ENCODE measurements at regions not wholly inside any gene's neighbourhood (a gene's known extent, or its start where the extent isn't known, plus 50 kb on each side); places are given as distances from the start of the nearest gene placed in this dataset.

DNA sequence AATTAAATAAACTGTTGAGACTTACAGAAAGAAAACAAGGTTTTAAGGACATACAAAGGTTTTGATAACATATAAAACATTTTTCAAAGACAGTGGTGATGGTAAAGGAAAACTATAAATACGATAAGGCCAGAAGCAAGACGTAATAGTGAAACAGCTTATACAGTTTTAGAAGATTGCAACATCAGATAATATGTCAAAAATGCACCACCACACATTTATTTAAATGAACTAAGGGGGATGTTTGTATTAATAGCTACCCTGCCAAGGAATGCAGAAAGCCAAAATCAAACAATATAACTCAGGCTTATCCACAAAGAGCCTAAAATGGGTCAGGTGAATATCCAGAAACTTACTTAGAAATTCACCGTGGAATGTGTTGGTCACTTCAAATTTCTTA, 981.6 kb upstream of the FAT3 start:
- Histone ChIP-seq H3K4me1 (0 out of 2 replicates have a peak, but pooled peaks cover 3% of the 10 kb centered on the region), H3K36me3 (ENCODE audit: control insufficient read depth, insufficient read depth, low read length) (no peaks in the 10 kb centered on the region), H3K9me3 (no peaks in the 10 kb centered on the region), H3K4me3 (ENCODE audit: low read depth, low read length) (no peak overlapping the region), H3K27me3 (replicated peaks; ENCODE audit: control insufficient read depth, insufficient read depth, low read length) (no peaks in the 10 kb centered on the region)
- CTCF ChIA-PET = no interaction called here
- Mint-ChIP-seq H3K4me3 (ENCODE audit: unreplicated experiment) (no peak overlapping the region), H3K36me3 (ENCODE audit: insufficient read depth, unreplicated experiment) (no peaks in the 10 kb centered on the region), H3K4me1 (ENCODE audit: low read depth, unreplicated experiment) (no peaks in the 10 kb centered on the region), H3K9me3 (ENCODE audit: unreplicated experiment) (no peaks in the 10 kb centered on the region), H3K27ac (ENCODE audit: unreplicated experiment) (no peak overlapping the region), H3K27me3 (ENCODE audit: insufficient read depth, unreplicated experiment) (no peaks in the 10 kb centered on the region)
- TF ChIP-seq, protein P1, sequence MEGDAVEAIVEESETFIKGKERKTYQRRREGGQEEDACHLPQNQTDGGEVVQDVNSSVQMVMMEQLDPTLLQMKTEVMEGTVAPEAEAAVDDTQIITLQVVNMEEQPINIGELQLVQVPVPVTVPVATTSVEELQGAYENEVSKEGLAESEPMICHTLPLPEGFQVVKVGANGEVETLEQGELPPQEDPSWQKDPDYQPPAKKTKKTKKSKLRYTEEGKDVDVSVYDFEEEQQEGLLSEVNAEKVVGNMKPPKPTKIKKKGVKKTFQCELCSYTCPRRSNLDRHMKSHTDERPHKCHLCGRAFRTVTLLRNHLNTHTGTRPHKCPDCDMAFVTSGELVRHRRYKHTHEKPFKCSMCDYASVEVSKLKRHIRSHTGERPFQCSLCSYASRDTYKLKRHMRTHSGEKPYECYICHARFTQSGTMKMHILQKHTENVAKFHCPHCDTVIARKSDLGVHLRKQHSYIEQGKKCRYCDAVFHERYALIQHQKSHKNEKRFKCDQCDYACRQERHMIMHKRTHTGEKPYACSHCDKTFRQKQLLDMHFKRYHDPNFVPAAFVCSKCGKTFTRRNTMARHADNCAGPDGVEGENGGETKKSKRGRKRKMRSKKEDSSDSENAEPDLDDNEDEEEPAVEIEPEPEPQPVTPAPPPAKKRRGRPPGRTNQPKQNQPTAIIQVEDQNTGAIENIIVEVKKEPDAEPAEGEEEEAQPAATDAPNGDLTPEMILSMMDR (IDR thresholded peaks at IDR 0.05; ENCODE audit: insufficient read depth in 1 of 2, low read depth in 1 of 2, low read length in 1 of 2, severe bottlenecking in 1 of 2, unreplicated experiment in 1 of 2) = no peak
- no TSS peak for BruUV-seq (replicated peaks)
- intact Hi-C loops (cut with micrococcal nuclease; ENCODE audit: unreplicated experiment) = loop anchor here (10.0 kb wide), 2 partner anchors 418 to 608 kb away; no protein-coding TSS in a partner anchor
- DNase-seq = no peak
- POLR2A ChIA-PET = no interaction called here

DNA sequence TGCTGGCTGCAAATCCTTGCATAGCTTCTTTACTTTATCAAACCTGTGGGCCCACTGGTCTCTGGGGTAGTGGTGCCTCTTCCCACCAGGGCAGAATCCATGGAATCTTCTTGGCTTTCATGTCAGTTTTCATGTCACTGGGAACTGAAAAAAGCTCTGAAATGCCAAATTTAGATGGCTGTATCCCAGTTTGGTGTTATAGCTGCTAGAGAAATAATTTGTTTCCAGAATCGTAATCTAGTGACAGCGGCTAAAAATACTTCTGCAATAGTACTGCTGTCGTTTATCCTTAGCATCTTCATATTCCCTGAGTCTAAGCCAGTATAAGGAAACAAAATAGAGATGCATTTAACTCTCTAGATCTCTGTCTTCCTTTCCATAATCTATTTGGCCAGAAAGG, 983.4 kb upstream of the FAT3 start:
- CTCF ChIA-PET = no interaction called here
- Mint-ChIP-seq H3K9me3 (ENCODE audit: unreplicated experiment) (no peaks in the 10 kb centered on the region), H3K36me3 (ENCODE audit: insufficient read depth, unreplicated experiment) (no peaks in the 10 kb centered on the region), H3K4me3 (ENCODE audit: unreplicated experiment) (no peak overlapping the region), H3K27ac (ENCODE audit: unreplicated experiment) (no peak overlapping the region), H3K4me1 (ENCODE audit: low read depth, unreplicated experiment) (no peaks in the 10 kb centered on the region), H3K27me3 (ENCODE audit: insufficient read depth, unreplicated experiment) (no peaks in the 10 kb centered on the region)
- Histone ChIP-seq H3K4me3 (ENCODE audit: low read depth, low read length) (no peak overlapping the region), H3K27me3 (replicated peaks; ENCODE audit: control insufficient read depth, insufficient read depth, low read length) (no peaks in the 10 kb centered on the region), H3K36me3 (ENCODE audit: control insufficient read depth, insufficient read depth, low read length) (no peaks in the 10 kb centered on the region), H3K4me1 (0 out of 2 replicates have a peak, but pooled peaks cover 3% of the 10 kb centered on the region), H3K9me3 (no peaks in the 10 kb centered on the region)
- no TSS peak for BruUV-seq (replicated peaks)
- POLR2A ChIA-PET = no interaction called here
- TF ChIP-seq, protein P1 (IDR thresholded peaks at IDR 0.05; ENCODE audit: insufficient read depth in 1 of 2, low read depth in 1 of 2, low read length in 1 of 2, severe bottlenecking in 1 of 2, unreplicated experiment in 1 of 2) = no peak
- no peak for DNase-seq
- intact Hi-C loops (cut with micrococcal nuclease; ENCODE audit: unreplicated experiment) = loop anchor here (10.0 kb wide), 2 partner anchors 416 to 606 kb away; no protein-coding TSS in a partner anchor

DNA sequence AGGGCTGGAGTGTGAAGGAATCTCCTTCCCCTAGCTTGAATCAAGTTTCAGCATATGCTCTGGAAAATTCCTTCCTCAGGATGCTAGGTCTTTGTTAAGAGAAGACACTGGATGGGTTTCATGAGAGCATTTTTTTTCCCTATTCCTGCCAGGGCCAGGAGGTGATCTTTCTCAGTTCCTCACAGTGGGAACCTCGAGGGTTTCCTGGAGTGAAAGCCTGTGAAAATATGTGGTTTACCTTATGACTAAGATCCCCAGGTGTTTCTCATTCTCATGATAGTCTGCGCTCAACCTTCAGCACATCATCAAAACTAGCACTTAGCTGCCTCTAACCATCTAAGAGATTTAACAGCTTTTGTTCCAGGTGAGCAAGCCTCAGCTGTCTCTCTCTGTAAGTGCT, 985.3 kb upstream of the FAT3 start:
- H3K4me1 ChIP-seq = 0 out of 2 replicates have a peak, but pooled peaks cover 3% of the 10 kb centered on the region
- Mint-ChIP-seq H3K27ac (ENCODE audit: unreplicated experiment) (no peak overlapping the region), H3K27me3 (ENCODE audit: insufficient read depth, unreplicated experiment) (no peaks in the 10 kb centered on the region), H3K36me3 (ENCODE audit: insufficient read depth, unreplicated experiment) (no peaks in the 10 kb centered on the region), H3K4me3 (ENCODE audit: unreplicated experiment) (no peak overlapping the region), H3K9me3 (ENCODE audit: unreplicated experiment) (no peaks in the 10 kb centered on the region), H3K4me1 (ENCODE audit: low read depth, unreplicated experiment) (no peaks in the 10 kb centered on the region)
- TF ChIP-seq, protein P1 (IDR thresholded peaks at IDR 0.05; ENCODE audit: insufficient read depth in 1 of 2, low read depth in 1 of 2, low read length in 1 of 2, severe bottlenecking in 1 of 2, unreplicated experiment in 1 of 2) = no peak
- intact Hi-C loops (cut with micrococcal nuclease; ENCODE audit: unreplicated experiment) = no loop called here
- POLR2A ChIA-PET = no interaction called here
- H3K36me3 ChIP-seq (ENCODE audit: control insufficient read depth, insufficient read depth, low read length) = no peaks in the 10 kb centered on the region
- CTCF ChIA-PET = no interaction called here
- H3K27me3 ChIP-seq (replicated peaks; ENCODE audit: control insufficient read depth, insufficient read depth, low read length) = no peaks in the 10 kb centered on the region
- no TSS peak for BruUV-seq (replicated peaks)
- H3K4me3 ChIP-seq (ENCODE audit: low read depth, low read length) = no peak overlapping the region
- no peaks in the 10 kb centered on the region for H3K9me3 ChIP-seq
- DNase-seq = no peak

All from Caco-2 (cell line).